AG04450 (cell line): ENCODE measurements at regions not wholly inside any gene's neighbourhood (a gene's known extent, or its start where the extent isn't known, plus 50 kb on each side); places are given as distances from the start of the nearest gene placed in this dataset.

ENCODE experiments used
- CTCF ChIA-PET: fragments of 300-600, 350-600 bp; formaldehyde crosslinking; extraction: SDS; loops from one replicate; lab custom pipeline; 2022; ENCODE audit warnings: antibody characterized with exemption, inconsistent platforms; lab: Charles Lee
- POLR2A ChIA-PET: fragments of 350-600 bp; formaldehyde crosslinking; extraction: SDS; loops from one replicate; lab custom pipeline; 2021; ENCODE audit warnings: antibody characterized with exemption, inconsistent platforms; lab: Yijun Ruan, JAX
- DNase-seq: peaks from one replicate; pipeline ENCODE4 v3.0.0-alpha.2; 2011; ENCODE audit warnings: low read depth, low spot score
- H3K27ac ChIP-seq: one replicate; pipeline ENCODE4 v1.5.1; 2012; ENCODE audit warnings: low read depth, low read length, control low read depth
- H3K27me3 ChIP-seq: one replicate; pipeline ENCODE4 v1.6.0; 2012; ENCODE audit warnings: low read length; ENCODE audit not compliant: control insufficient read depth, insufficient read depth
- H3K4me3 ChIP-seq: 2 replicates; pipeline ENCODE4 v1.5.1; 2011; ENCODE audit warnings: mild to moderate bottlenecking, low read depth, low read length, control low read depth
- H3K9me3 ChIP-seq: 2 replicates; pipeline ENCODE4 v1.5.1; 2012; ENCODE audit warnings: low read length; ENCODE audit not compliant: control insufficient read depth, insufficient read depth
- TF ChIP-seq, protein P1 (sequence below): IDR thresholded peaks from 2 replicates; pipeline ENCODE4 v1.5.1; 2011; ENCODE audit warnings: low read depth, low read length, control low read depth, inconsistent platforms

DNA sequence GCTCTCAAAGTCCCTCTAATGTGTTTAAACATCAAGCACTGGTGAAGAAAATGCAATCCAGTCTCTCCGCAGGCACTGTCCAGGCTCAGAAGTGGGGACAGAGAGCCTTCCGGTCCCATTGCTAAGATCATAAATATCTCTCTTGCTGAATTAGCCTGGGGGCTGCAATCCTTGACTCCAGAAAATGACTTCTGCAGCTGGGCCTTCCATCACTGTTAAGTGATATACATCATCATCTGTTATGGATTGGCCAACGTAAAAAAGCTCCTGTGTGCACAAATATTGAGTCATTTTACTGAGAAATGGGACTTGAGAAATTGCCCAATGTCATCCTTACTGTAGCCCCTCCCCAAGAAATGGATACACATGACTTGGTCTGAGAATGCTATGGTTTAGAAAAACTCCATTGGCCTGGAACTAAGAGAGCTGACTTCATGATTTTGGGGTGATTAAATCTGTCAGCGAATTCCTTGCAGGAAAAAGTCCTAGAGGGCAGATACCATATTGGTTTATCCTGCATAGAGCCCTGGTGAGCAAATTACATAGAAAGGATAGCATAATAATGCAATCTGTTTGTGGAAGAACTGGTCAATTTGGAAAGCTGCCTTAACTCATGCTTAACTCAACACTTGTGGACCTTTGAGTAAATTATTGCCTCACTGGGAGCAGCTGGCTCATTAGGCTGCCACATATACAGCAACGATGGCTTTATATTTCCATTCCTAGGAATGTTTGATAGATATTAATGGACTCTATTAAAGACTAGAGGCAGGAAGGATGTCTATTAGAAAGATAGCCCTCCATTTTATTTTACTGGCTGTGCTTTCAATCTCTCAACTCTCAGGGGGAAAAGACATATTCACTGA, 346.1 kb downstream of the GBA3 start:
- H3K9me3 ChIP-seq = peaks cover 6% of the 10 kb centered on the region
- no peak for DNase-seq
- H3K27ac ChIP-seq = no peak overlapping the region
- H3K4me3 ChIP-seq = no peak overlapping the region
- ChIA-PET POLR2A (no interaction called here), CTCF (no interaction called here)
- H3K27me3 ChIP-seq = no peaks in the 10 kb centered on the region
- TF ChIP-seq, protein P1, sequence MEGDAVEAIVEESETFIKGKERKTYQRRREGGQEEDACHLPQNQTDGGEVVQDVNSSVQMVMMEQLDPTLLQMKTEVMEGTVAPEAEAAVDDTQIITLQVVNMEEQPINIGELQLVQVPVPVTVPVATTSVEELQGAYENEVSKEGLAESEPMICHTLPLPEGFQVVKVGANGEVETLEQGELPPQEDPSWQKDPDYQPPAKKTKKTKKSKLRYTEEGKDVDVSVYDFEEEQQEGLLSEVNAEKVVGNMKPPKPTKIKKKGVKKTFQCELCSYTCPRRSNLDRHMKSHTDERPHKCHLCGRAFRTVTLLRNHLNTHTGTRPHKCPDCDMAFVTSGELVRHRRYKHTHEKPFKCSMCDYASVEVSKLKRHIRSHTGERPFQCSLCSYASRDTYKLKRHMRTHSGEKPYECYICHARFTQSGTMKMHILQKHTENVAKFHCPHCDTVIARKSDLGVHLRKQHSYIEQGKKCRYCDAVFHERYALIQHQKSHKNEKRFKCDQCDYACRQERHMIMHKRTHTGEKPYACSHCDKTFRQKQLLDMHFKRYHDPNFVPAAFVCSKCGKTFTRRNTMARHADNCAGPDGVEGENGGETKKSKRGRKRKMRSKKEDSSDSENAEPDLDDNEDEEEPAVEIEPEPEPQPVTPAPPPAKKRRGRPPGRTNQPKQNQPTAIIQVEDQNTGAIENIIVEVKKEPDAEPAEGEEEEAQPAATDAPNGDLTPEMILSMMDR = no peak

DNA sequence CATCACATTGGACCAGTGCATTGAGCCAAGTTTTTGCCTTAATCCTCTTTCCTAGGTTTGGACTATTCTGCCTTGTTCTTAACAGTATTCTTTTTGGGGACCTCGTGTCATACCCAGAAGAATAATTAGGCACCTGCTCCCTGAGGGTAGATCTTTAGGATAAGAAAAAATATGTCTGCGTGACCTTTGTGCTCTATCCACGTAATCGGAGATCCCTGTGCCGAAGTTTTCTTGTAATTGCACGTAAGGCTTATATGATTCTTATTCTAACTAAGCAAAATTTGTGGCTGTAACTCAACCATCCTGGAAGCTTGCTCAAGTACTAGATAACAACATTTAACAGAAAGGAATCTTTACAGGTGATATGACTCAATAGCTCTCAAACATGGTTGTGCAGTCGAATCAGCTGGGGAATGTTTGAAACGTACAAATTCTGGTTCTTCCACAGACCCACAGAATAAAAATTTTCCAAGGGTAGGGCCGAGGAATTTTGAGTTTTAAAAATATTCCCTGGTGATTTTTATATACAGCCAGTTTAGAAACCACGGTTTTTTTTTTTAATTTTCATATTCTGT, 344.3 kb downstream of the GBA3 start:
- Histone ChIP-seq H3K9me3 (peaks cover 6% of the 10 kb centered on the region), H3K27ac (no peak overlapping the region), H3K4me3 (no peak overlapping the region), H3K27me3 (no peaks in the 10 kb centered on the region)
- DNase-seq = no peak
- ChIA-PET POLR2A (no interaction called here), CTCF (interaction anchor here (0.7 kb wide), 1 partner anchor 20 kb away, joined by 3 read pairs; no protein-coding TSS in a partner anchor)
- TF ChIP-seq, protein P1 = no peak

DNA sequence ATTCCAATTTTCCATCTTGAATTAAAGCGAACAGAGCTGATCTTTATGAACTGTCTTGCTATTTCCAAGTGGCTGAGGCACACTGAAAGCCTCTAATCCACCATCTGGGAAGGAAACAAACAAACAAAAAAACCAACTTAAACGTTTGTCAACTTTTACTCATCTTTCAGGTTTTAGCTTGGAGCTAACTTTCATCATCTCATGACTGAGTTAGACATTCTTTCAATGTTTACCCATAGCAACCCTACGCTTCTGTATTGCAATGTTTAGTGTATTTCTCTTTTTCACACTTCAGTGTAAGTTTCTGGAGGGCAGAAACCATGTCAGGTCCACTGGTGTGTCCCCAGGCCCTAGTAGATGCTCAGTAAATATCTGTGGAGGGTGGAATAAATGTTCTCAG, 343.8 kb downstream of the GBA3 start:
- CTCF ChIA-PET = no interaction called here
- TF ChIP-seq, protein P1 = no peak
- Histone ChIP-seq H3K27ac (no peak overlapping the region), H3K9me3 (peaks cover 6% of the 10 kb centered on the region), H3K4me3 (no peak overlapping the region), H3K27me3 (no peaks in the 10 kb centered on the region)
- POLR2A ChIA-PET = no interaction called here
- no peak for DNase-seq

- CTCF ChIA-PET = no interaction called here
- no peak overlapping the region for H3K27ac ChIP-seq
Measured at GRCh38 chr4:23035521-23036056, 342.9 kb downstream of the GBA3 start.

More at GRCh38 chr4:23035521-23036056, 342.9 kb downstream of the GBA3 start:
- TF ChIP-seq, protein P1 = no peak
- DNase-seq = no peak
- POLR2A ChIA-PET = no interaction called here
- Histone ChIP-seq H3K27me3 (no peaks in the 10 kb centered on the region), H3K4me3 (no peak overlapping the region), H3K9me3 (peaks cover 9% of the 10 kb centered on the region)
